DOHH2 (cell line): ENCODE measurements at regions not wholly inside any gene's neighbourhood (a gene's known extent, or its start where the extent isn't known, plus 50 kb on each side); places are given as distances from the start of the nearest gene placed in this dataset.

Experiments used
- H3F3A ChIP-seq: fragments of 200-600 bp; sonication (generic), shearing (Covaris generic); 2 replicates; pipeline ENCODE4 v1.6.0; 2016; ENCODE audit warnings: antibody characterized with exemption, mild to moderate bottlenecking; ENCODE audit not compliant: control insufficient read depth, insufficient read depth
- H3K27ac ChIP-seq: fragments of 200-600 bp; sonication (generic); 2 replicates; pipeline ENCODE4 v1.5.1; 2014; ENCODE audit warnings: low read depth, mild to moderate bottlenecking, low read length, moderate library complexity
- H3K27me3 ChIP-seq: fragments of 200-600 bp; sonication (generic); 2 replicates; pipeline ENCODE4 v1.6.1; 2014; ENCODE audit warnings: mild to moderate bottlenecking, low read length, mixed read lengths; ENCODE audit not compliant: control insufficient read depth
- H3K36me3 ChIP-seq: fragments of 200-600 bp; sonication (generic); 2 replicates; pipeline ENCODE4 v1.6.1; 2014; ENCODE audit warnings: mild to moderate bottlenecking, low read length, moderate library complexity, mixed read lengths; ENCODE audit not compliant: control insufficient read depth
- H3K4me1 ChIP-seq: fragments of 200-600 bp; sonication (generic); 2 replicates; pipeline ENCODE4 v1.6.1; 2014; ENCODE audit warnings: mild to moderate bottlenecking, low read length, mixed read lengths; ENCODE audit not compliant: control insufficient read depth
- H3K4me2 ChIP-seq: fragments of 200-600 bp; sonication (generic); 2 replicates; pipeline ENCODE4 v1.6.0; 2014; ENCODE audit warnings: mild to moderate bottlenecking, low read length, moderate library complexity
- H3K4me3 ChIP-seq: fragments of 200-600 bp; sonication (generic); 2 replicates; pipeline ENCODE4 v1.5.1; 2014; ENCODE audit warnings: mild to moderate bottlenecking, low read length, mixed read lengths
- H3K79me2 ChIP-seq: fragments of 200-600 bp; sonication (generic); 2 replicates; pipeline ENCODE4 v1.6.1; 2014; ENCODE audit warnings: mild to moderate bottlenecking, low read length, mixed read lengths; ENCODE audit not compliant: control insufficient read depth
- H3K9me2 ChIP-seq: fragments of 200-600 bp; sonication (generic); replicated peaks from 2 replicates; pipeline ENCODE4 v1.6.1; 2014; ENCODE audit warnings: mild to moderate bottlenecking, low read length, mixed read lengths; ENCODE audit not compliant: control insufficient read depth
- H3K9me3 ChIP-seq: fragments of 200-600 bp; sonication (generic); 2 replicates; pipeline ENCODE4 v1.6.1; 2014; ENCODE audit warnings: antibody characterized with exemption, low read length, mixed read lengths; ENCODE audit not compliant: control insufficient read depth, insufficient read depth
- H4K20me1 ChIP-seq: fragments of 200-600 bp; sonication (generic); 2 replicates; pipeline ENCODE4 v1.6.0; 2014; ENCODE audit warnings: low read depth, mild to moderate bottlenecking, antibody characterized with exemption, low read length, moderate library complexity; ENCODE audit not compliant: control insufficient read depth, insufficient read depth
- EZH2phosphoT487 ChIP-seq: fragments of 200-600 bp; sonication (generic); IDR thresholded peaks from 2 replicates; pipeline ENCODE4 v1.6.1; 2017; ENCODE audit warnings: borderline replicate concordance, mild to moderate bottlenecking, antibody characterized with exemption, low read length, moderate library complexity, mixed read lengths
- TF ChIP-seq, protein P1 (sequence below): fragments of 200-600 bp; sonication (generic); IDR thresholded peaks from one replicate; pipeline ENCODE4 v1.5.1; 2014; ENCODE audit warnings: antibody characterized with exemption, mild to moderate bottlenecking, low read depth, low read length; ENCODE audit not compliant: poor library complexity, severe bottlenecking

GRCh38 chr5:107291866-107292265, 378.9 kb downstream of the EFNA5 start:
- no peak overlapping the region for H3K4me2 ChIP-seq
- no peaks in the 10 kb centered on the region for H3K9me2 ChIP-seq
- no peak overlapping the region for H3K27ac ChIP-seq
- H3K36me3 ChIP-seq = no peaks in the 10 kb centered on the region
- TF ChIP-seq, protein P1, sequence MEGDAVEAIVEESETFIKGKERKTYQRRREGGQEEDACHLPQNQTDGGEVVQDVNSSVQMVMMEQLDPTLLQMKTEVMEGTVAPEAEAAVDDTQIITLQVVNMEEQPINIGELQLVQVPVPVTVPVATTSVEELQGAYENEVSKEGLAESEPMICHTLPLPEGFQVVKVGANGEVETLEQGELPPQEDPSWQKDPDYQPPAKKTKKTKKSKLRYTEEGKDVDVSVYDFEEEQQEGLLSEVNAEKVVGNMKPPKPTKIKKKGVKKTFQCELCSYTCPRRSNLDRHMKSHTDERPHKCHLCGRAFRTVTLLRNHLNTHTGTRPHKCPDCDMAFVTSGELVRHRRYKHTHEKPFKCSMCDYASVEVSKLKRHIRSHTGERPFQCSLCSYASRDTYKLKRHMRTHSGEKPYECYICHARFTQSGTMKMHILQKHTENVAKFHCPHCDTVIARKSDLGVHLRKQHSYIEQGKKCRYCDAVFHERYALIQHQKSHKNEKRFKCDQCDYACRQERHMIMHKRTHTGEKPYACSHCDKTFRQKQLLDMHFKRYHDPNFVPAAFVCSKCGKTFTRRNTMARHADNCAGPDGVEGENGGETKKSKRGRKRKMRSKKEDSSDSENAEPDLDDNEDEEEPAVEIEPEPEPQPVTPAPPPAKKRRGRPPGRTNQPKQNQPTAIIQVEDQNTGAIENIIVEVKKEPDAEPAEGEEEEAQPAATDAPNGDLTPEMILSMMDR = no peak
- TF ChIP-seq EZH2phosphoT487 = no peak
- H3F3A ChIP-seq = no peaks in the 10 kb centered on the region
- H3K4me3 ChIP-seq = no peak overlapping the region
- no peaks in the 10 kb centered on the region for H4K20me1 ChIP-seq
- H3K4me1 ChIP-seq = peaks cover 12% of the 10 kb centered on the region
- H3K27me3 ChIP-seq = 0 out of 2 replicates have a peak, but pooled peaks cover 4% of the 10 kb centered on the region
- H3K79me2 ChIP-seq = no peaks in the 10 kb centered on the region
- no peaks in the 10 kb centered on the region for H3K9me3 ChIP-seq

- no peak overlapping the region for H3K27ac ChIP-seq
- H3K4me3 ChIP-seq = no peak overlapping the region
- H3K4me1 ChIP-seq = peaks cover 12% of the 10 kb centered on the region
- no peaks in the 10 kb centered on the region for H3K9me2 ChIP-seq
- H3K27me3 ChIP-seq = no peaks in the 10 kb centered on the region
- no peaks in the 10 kb centered on the region for H3K79me2 ChIP-seq
- no peaks in the 10 kb centered on the region for H3K36me3 ChIP-seq
- no peaks in the 10 kb centered on the region for H4K20me1 ChIP-seq
- no peaks in the 10 kb centered on the region for H3K9me3 ChIP-seq
- no peaks in the 10 kb centered on the region for H3F3A ChIP-seq
- H3K4me2 ChIP-seq = no peak overlapping the region
- no peak for TF ChIP-seq EZH2phosphoT487
- TF ChIP-seq, protein P1 = no peak
Observed at GRCh38 chr5:107290780-107291398, 379.8 kb downstream of the EFNA5 start.

DNA sequence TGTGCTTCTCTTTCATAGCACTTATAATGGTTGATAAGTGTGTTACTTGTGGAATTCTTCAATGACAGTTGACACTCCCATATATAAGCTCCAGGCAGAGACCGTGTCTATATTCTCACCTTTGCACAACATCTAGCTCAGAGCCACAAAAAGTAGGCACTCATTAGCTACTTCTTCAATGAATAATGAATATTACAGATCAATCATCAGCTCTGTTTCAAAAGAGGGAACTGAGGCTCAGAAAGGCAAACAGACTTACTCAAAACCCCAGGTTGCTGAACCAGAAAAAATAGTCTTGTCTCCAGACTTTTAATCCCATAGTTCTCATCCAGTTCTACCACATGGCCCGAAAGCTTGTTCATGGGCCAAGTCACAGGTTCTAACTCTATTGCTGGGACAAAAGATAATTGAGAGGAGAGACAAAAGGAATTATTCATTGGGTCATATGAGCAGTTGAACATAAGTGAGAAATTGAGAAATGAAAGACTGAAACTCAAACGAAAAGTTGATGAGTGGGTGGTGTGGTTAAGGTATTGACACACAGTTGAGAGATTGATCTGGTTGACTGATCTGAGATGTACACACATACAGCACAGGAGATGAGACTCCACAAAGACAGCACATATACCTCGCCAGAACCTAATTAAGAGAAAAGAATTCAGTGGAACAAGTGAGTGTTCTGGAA, 381.6 kb downstream of the EFNA5 start:
- no peak for TF ChIP-seq EZH2phosphoT487
- TF ChIP-seq, protein P1 = no peak
- Histone ChIP-seq H3K27ac (no peak overlapping the region), H3K79me2 (no peaks in the 10 kb centered on the region), H3K4me2 (no peak overlapping the region), H3K4me3 (no peak overlapping the region), H3K4me1 (peaks cover 7% of the 10 kb centered on the region), H3K9me2 (no peaks in the 10 kb centered on the region), H3K9me3 (no peaks in the 10 kb centered on the region), H4K20me1 (no peaks in the 10 kb centered on the region), H3F3A (no peaks in the 10 kb centered on the region), H3K36me3 (no peaks in the 10 kb centered on the region), H3K27me3 (no peaks in the 10 kb centered on the region)
